Stimulated activated naive CD8-positive, alpha-beta T cell treated with anti-CD3 and anti-CD28 coated beads, Interleukin-15, Interleukin-2, amounts not matched to agents 100 ng/mL and 50 ng/mL, for 24 hours (primary cell): ENCODE measurements at regions not wholly inside any gene's neighbourhood (a gene's known extent, or its start where the extent isn't known, plus 50 kb on each side); places are given as distances from the start of the nearest gene placed in this dataset.

Source experiments
- H3K27ac Mint-ChIP-seq: one replicate; pipeline ENCODE4 v1.8.0; 2021; ENCODE audit warnings: mild to moderate bottlenecking, mixed read lengths
- H3K27me3 Mint-ChIP-seq: one replicate; pipeline ENCODE4 v1.8.0; 2021; ENCODE audit warnings: mixed read lengths
- H3K36me3 Mint-ChIP-seq: one replicate; pipeline ENCODE4 v1.8.0; 2021; ENCODE audit warnings: low read depth, mixed read lengths
- H3K4me1 Mint-ChIP-seq: one replicate; pipeline ENCODE4 v1.8.0; 2021; ENCODE audit warnings: low read depth, mixed read lengths
- H3K4me3 Mint-ChIP-seq: one replicate; pipeline ENCODE4 v1.8.0; 2021; ENCODE audit warnings: mild to moderate bottlenecking, mixed read lengths
- H3K9me3 Mint-ChIP-seq: one replicate; pipeline ENCODE4 v1.8.0; 2021; ENCODE audit warnings: mixed read lengths

GRCh38 chr2:234438305-234438977, 58.4 kb downstream of the ARL4C start:
- Mint-ChIP-seq H3K27me3 (no peaks in the 10 kb centered on the region), H3K4me1 (peaks cover 67% of the 10 kb centered on the region), H3K27ac (peak overlapping the region; percentile 69), H3K4me3 (peak overlapping the region; percentile 39), H3K9me3 (no peaks in the 10 kb centered on the region), H3K36me3 (no peaks in the 10 kb centered on the region)

GRCh38 chr2:234437642-234438304, 59.1 kb downstream of the ARL4C start:
- no peak overlapping the region for H3K27ac Mint-ChIP-seq
- no peaks in the 10 kb centered on the region for H3K36me3 Mint-ChIP-seq
- no peaks in the 10 kb centered on the region for H3K9me3 Mint-ChIP-seq
- H3K4me3 Mint-ChIP-seq, result no peak overlapping the region
- no peaks in the 10 kb centered on the region for H3K27me3 Mint-ChIP-seq
- H3K4me1 Mint-ChIP-seq, result peaks cover 64% of the 10 kb centered on the region

- H3K4me1 Mint-ChIP-seq, result peaks cover 53% of the 10 kb centered on the region
- H3K9me3 Mint-ChIP-seq, result peaks cover under 1% of the 10 kb centered on the region
- H3K36me3 Mint-ChIP-seq, result no peaks in the 10 kb centered on the region
- no peak overlapping the region for H3K4me3 Mint-ChIP-seq
- no peaks in the 10 kb centered on the region for H3K27me3 Mint-ChIP-seq
- H3K27ac Mint-ChIP-seq, result no peak overlapping the region
Measured at GRCh38 chr2:234436482-234436837, 60.4 kb downstream of the ARL4C start.

GRCh38 chr2:234435836-234436481, 60.9 kb downstream of the ARL4C start:
- peaks cover 4% of the 10 kb centered on the region for H3K9me3 Mint-ChIP-seq

GRCh38 chr2:234433201-234433600, 63.7 kb downstream of the ARL4C start:
- Mint-ChIP-seq H3K36me3 (no peaks in the 10 kb centered on the region), H3K27ac (no peak overlapping the region), H3K4me3 (no peak overlapping the region), H3K4me1 (peaks cover 47% of the 10 kb centered on the region), H3K9me3 (peaks cover 4% of the 10 kb centered on the region), H3K27me3 (no peaks in the 10 kb centered on the region)

More at GRCh38 chr2:234435836-234436481, 60.9 kb downstream of the ARL4C start:
- H3K27ac Mint-ChIP-seq, result no peak overlapping the region
- no peaks in the 10 kb centered on the region for H3K27me3 Mint-ChIP-seq
- H3K36me3 Mint-ChIP-seq, result no peaks in the 10 kb centered on the region
- no peak overlapping the region for H3K4me3 Mint-ChIP-seq
- H3K4me1 Mint-ChIP-seq, result peaks cover 48% of the 10 kb centered on the region

- peaks cover 4% of the 10 kb centered on the region for H3K9me3 Mint-ChIP-seq
- H3K36me3 Mint-ChIP-seq, result no peaks in the 10 kb centered on the region
- H3K4me1 Mint-ChIP-seq, result peaks cover 52% of the 10 kb centered on the region
- H3K27ac Mint-ChIP-seq, result no peak overlapping the region
- no peak overlapping the region for H3K4me3 Mint-ChIP-seq
- no peaks in the 10 kb centered on the region for H3K27me3 Mint-ChIP-seq
Measured at GRCh38 chr2:234430871-234431270, 66.0 kb downstream of the ARL4C start.

GRCh38 chr2:234429265-234429664, 67.6 kb downstream of the ARL4C start:
- Mint-ChIP-seq H3K27ac (no peak overlapping the region), H3K4me1 (peaks cover 64% of the 10 kb centered on the region), H3K27me3 (no peaks in the 10 kb centered on the region), H3K36me3 (no peaks in the 10 kb centered on the region), H3K4me3 (no peak overlapping the region), H3K9me3 (peaks cover 4% of the 10 kb centered on the region)

- Mint-ChIP-seq H3K4me3 (peak overlapping the region; percentile 65), H3K4me1 (peaks cover 75% of the 10 kb centered on the region), H3K9me3 (peaks cover 4% of the 10 kb centered on the region), H3K27me3 (no peaks in the 10 kb centered on the region), H3K36me3 (no peaks in the 10 kb centered on the region), H3K27ac (peak overlapping the region; percentile 94)
Measured at GRCh38 chr2:234427081-234428061, 69.5 kb downstream of the ARL4C start.

- H3K36me3 Mint-ChIP-seq, result no peaks in the 10 kb centered on the region
- peak overlapping the region; percentile 94 for H3K27ac Mint-ChIP-seq
- H3K27me3 Mint-ChIP-seq, result no peaks in the 10 kb centered on the region
- peaks cover 82% of the 10 kb centered on the region for H3K4me1 Mint-ChIP-seq
- H3K4me3 Mint-ChIP-seq, result peak overlapping the region; percentile 65
- peaks cover 4% of the 10 kb centered on the region for H3K9me3 Mint-ChIP-seq
Measured at GRCh38 chr2:234426616-234427015, 70.3 kb downstream of the ARL4C start.

- Mint-ChIP-seq H3K36me3 (no peaks in the 10 kb centered on the region), H3K4me3 (peak overlapping the region; percentile 65), H3K27ac (peak overlapping the region; percentile 94), H3K27me3 (no peaks in the 10 kb centered on the region), H3K4me1 (peaks cover 88% of the 10 kb centered on the region), H3K9me3 (no peaks in the 10 kb centered on the region)
Measured at GRCh38 chr2:234425639-234426603, 71.0 kb downstream of the ARL4C start.

GRCh38 chr2:234423884-234424283, 73.0 kb downstream of the ARL4C start:
- no peak overlapping the region for H3K4me3 Mint-ChIP-seq
- H3K4me1 Mint-ChIP-seq, result peaks cover 92% of the 10 kb centered on the region
- H3K27ac Mint-ChIP-seq, result peak overlapping the region; percentile 94
- H3K36me3 Mint-ChIP-seq, result no peaks in the 10 kb centered on the region
- no peaks in the 10 kb centered on the region for H3K27me3 Mint-ChIP-seq
- no peaks in the 10 kb centered on the region for H3K9me3 Mint-ChIP-seq

- Mint-ChIP-seq H3K27ac (peak overlapping the region; percentile 50), H3K27me3 (no peaks in the 10 kb centered on the region), H3K4me3 (peak overlapping the region; percentile 60), H3K36me3 (peaks cover 6% of the 10 kb centered on the region), H3K4me1 (peaks cover 83% of the 10 kb centered on the region), H3K9me3 (peaks cover 8% of the 10 kb centered on the region)
Measured at GRCh38 chr2:234422981-234423431, 73.9 kb downstream of the ARL4C start.

- Mint-ChIP-seq H3K27me3 (no peaks in the 10 kb centered on the region), H3K9me3 (peaks cover 8% of the 10 kb centered on the region), H3K4me1 (peaks cover 76% of the 10 kb centered on the region), H3K4me3 (peak overlapping the region; percentile 60), H3K27ac (peak overlapping the region; percentile 50), H3K36me3 (peaks cover 6% of the 10 kb centered on the region)
Measured at GRCh38 chr2:234422273-234422732, 74.6 kb downstream of the ARL4C start.
